SKM-1 treated with dmso at 0.1 percent for 144 hours (cell line): ENCODE measurements at regions not wholly inside any gene's neighbourhood (a gene's known extent, or its start where the extent isn't known, plus 50 kb on each side); places are given as distances from the start of the nearest gene placed in this dataset.
"Not testable (repeated sequence)": the region's sequence is repeated elsewhere in the genome, so short reads cannot be mapped to it uniquely, and the experiment has no call there.

Experiments used
- DNase-seq: peaks from one replicate; lab custom pipeline; 2025; ENCODE audit not compliant: unreplicated experiment; lab: John Stamatoyannopoulos, UW

GRCh38 chr18:1103537-1103936 lies 198.9 kb downstream of the ADCYAP1 start:
- DNase-seq, result no peak

GRCh38 chr18:1104181-1104881 lies 199.7 kb downstream of the ADCYAP1 start:
- no peak for DNase-seq

- DNase-seq, result no peak
These were observed 219.8 kb downstream of the ADCYAP1 start for GRCh38 chr18:1124495-1124894.

DNA sequence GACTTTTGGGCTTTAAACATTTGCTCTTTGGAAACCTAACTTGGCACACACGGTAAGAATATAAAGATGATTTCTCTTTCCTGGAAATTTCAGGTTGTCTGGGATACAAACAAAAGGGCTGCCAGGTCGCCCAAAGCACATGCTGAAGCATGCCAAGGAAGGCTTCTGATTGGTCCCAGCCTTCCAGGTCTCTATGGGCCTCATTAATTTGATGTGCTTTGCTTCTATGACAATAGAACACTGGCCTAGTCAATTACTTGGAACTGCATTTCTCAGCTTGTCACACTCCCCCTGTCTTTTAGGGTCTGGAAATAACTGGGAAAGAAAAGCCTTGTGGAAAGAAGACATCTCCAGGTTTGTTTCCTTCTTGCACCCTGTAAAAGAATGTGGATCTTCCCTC lies 228.9 kb downstream of the ADCYAP1 start:
- no peak for DNase-seq

GRCh38 chr18:1147730-1148129 lies 243.1 kb downstream of the ADCYAP1 start:
- DNase-seq, result no peak

DNA sequence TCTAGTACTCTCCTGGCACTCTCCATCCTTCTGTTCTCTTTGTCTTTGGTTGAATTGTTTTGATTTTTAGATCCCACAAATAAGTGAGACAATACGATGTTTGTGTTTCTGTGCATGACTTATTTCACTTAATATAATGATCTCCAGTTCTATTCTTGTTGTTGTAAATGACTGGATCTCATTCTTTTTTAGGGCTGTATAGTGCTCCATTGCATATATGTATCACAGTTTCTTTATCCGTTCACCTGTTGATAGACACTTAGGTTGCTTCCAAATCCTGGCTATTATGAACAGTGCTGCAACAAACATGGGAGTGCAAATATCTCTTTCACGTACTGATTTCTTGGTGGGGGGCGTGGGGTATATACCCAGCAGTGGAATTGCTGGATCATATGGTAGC lies 245.0 kb downstream of the ADCYAP1 start:
- DNase-seq, result no peak

- no peak for DNase-seq
These were observed 245.7 kb downstream of the ADCYAP1 start for GRCh38 chr18:1150344-1150743.

- DNase-seq, result not testable (repeated sequence)
These were observed 248.3 kb downstream of the ADCYAP1 start for GRCh38 chr18:1152958-1153357.

- no peak for DNase-seq
These were observed 268.9 kb downstream of the ADCYAP1 start for GRCh38 chr18:1173593-1173992.

DNA sequence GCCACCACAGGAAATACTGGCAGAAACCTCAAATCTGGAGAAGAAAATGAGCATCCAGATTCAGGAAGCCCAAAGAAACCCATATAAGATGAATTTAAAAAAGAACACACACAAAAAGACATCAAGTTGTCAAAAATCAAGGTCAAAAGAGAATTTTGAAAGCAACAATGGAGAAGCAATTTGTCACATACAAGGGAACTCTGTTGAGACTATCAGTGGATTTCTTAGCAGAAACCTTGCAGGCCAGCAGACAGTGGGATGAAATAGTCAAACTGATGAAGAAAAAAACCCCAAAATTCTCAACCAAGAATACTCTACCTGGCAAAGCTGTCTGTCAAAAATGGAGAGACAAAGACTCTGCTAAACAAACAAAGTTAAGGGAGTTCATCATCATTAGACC lies 272.6 kb downstream of the ADCYAP1 start:
- DNase-seq, result no peak

DNA sequence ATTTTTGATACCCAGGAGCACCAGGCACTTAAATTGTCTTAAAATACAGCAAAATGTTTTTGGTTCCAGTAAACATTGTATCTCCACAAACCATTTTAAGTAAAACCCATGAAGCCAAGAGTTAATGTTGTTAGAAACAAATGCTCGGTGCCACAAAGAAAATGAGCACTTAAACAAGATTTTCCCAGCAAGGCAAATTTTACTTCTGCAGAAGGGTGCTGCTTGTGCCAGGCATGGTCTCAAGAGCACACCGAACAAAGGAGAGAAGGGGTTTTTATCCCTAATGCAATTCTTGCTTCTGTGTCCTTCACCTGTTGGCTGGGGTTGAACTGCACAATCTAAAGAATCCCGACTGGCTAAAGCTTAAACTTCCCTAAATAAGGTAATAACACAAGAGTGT lies 286.7 kb downstream of the ADCYAP1 start:
- DNase-seq, result no peak

GRCh38 chr18:1213126-1213525 lies 308.5 kb downstream of the ADCYAP1 start:
- no peak for DNase-seq

DNA sequence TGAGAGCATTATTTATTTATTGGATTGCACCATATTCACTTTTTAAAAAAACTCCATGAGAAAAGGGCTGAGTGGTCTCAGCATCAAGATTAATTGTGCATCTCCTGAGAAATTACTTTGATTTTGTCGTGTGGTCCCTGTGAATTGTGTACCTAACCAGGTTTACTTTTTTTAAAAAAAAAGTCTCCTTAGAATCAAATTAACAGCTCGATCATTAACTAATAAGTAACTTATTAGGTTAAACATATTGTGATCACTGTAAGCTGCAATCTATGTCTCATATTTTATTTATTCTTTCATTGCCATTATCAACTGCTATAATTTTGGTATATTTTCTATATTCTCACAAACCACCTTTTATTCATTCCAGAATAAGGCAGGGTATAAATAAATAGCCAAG lies 318.2 kb downstream of the ADCYAP1 start:
- DNase-seq, result no peak

- DNase-seq, result no peak
These were observed 322.4 kb downstream of the ADCYAP1 start for GRCh38 chr18:1227025-1227424.

- DNase-seq, result no peak
These were observed 325.0 kb downstream of the ADCYAP1 start for GRCh38 chr18:1229634-1230033.

DNA sequence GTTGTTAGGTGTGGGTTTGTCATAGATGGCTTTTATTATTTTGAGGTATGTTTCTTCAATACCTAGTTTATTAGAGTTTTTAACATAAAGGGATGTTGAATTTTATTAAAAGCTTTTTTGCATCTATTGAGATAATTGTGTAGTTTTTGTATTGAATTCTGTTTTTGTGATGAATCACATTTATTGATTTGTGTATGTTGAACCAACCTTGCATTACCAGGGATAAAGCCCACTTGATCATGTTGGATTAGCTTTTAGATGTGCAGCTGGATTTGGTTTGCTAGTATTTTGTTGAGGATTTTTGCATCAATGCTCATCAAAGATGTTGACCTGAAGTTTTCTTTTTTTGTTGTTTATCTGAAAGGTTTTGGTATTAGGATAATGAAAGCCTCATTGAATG lies 328.2 kb downstream of the ADCYAP1 start:
- no peak for DNase-seq

DNA sequence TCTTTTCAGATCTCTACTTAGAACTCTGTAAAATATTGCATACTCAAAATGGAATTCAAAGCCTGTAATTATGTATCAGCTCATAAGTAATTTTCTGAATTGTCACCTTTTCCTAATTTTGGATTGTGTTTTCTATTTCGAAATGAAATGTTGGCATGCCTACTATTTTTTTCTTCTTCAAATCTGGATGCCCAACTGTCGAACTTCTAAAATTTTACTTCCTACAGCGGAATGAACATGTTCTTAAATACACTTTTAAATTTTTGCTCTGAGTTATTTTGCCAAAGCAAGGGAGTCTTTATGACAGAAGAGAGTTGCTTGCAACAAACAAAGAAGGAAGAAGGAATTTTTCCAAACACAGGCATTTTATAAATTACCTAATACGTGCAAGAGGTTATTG lies 336.0 kb downstream of the ADCYAP1 start:
- no peak for DNase-seq

- peak; percentile 4 for DNase-seq
These were observed 339.9 kb downstream of the ADCYAP1 start for GRCh38 chr18:1244397-1245122.

- DNase-seq, result no peak
These were observed 342.2 kb downstream of the ADCYAP1 start for GRCh38 chr18:1246827-1247226.

GRCh38 chr18:1252534-1252933 lies 347.9 kb downstream of the ADCYAP1 start:
- DNase-seq, result no peak

- no peak for DNase-seq
These were observed 348.3 kb downstream of the ADCYAP1 start for GRCh38 chr18:1252936-1253335.

DNA sequence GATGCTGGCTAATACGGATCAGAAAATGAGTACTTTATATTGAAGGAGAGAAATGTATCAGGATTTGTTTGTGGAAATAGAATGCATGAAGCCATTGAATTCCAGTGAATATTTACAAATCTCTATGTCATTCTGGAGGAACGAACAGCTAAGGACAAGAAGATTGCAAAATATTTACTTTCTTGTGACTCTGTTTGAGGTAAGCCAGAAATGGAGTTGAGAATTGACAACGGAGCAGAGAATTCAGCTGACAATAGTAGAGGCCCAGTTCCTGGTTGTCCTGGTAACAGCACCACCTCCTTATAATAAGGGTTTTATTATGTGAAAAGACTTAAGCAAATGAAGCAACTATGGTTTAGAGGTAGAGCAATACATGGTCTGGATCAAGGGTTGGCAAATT lies 349.2 kb downstream of the ADCYAP1 start:
- DNase-seq, result no peak

GRCh38 chr18:1261054-1261453 lies 356.4 kb downstream of the ADCYAP1 start:
- no peak for DNase-seq
